IgD-negative memory B cell (primary cell): ENCODE measurements at regions not wholly inside any gene's neighbourhood (a gene's known extent, or its start where the extent isn't known, plus 50 kb on each side); places are given as distances from the start of the nearest gene placed in this dataset.
A peak's percentile ranks its signal among the peaks of the same experiment; 100 is the strongest.

Experiments
- H3K27ac Mint-ChIP-seq, 3 donors: one replicate each; pipeline ENCODE4 v1.8.0; 2020 to 2022; ENCODE audit warnings: mild to moderate bottlenecking in 3 of 3, mixed read lengths in 3 of 3, moderate library complexity in 1 of 3
- H3K27me3 Mint-ChIP-seq: one replicate; pipeline ENCODE4 v1.8.0; 2021; ENCODE audit warnings: mixed read lengths
- H3K36me3 Mint-ChIP-seq: one replicate; pipeline ENCODE4 v1.8.0; 2020; ENCODE audit warnings: mild to moderate bottlenecking, mixed read lengths
- H3K4me1 Mint-ChIP-seq, 3 donors: one replicate each; pipeline ENCODE4 v1.8.0; 2020 to 2022; ENCODE audit warnings: mixed read lengths in 3 of 3, mild to moderate bottlenecking in 1 of 3
- H3K4me3 Mint-ChIP-seq, 4 donors: one replicate each; pipeline ENCODE4 v1.8.0; 2020 to 2022; ENCODE audit warnings: mild to moderate bottlenecking in 4 of 4, mixed read lengths in 4 of 4, moderate library complexity in 3 of 4
- H3K9me3 Mint-ChIP-seq, 3 donors: one replicate each; pipeline ENCODE4 v1.8.0; 2020 to 2021; ENCODE audit warnings: mixed read lengths in 3 of 3, mild to moderate bottlenecking in 1 of 3

DNA sequence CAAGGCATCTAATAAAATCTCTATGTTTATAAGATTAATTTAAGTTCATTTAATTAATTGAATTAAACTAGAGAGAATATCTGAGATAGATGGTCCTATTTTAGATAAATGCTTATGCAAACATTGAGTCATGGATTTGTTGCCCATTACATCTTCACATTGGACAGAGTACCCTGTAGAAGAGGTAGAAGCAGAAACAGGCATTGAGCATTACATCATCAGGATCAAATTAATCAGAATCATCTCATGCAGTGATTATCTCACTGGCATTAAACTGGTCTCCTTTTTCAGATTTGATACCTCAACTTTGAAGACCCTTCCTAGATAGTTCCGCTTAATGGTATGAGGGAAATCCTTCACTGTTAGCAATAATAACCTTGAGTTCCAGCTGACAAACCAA lies 469.6 kb upstream of the VRK2 start:
- Mint-ChIP-seq H3K27me3 (no peaks in the 10 kb centered on the region), H3K4me3 (no peak overlapping the region), H3K9me3 (peaks cover 0 to 2% (median 0%) of the 10 kb centered on the region in 3 donors), H3K27ac (no peak overlapping the region), H3K4me1 (peaks cover 0 to 2% (median 0%) of the 10 kb centered on the region in 3 donors), H3K36me3 (no peaks in the 10 kb centered on the region)

DNA sequence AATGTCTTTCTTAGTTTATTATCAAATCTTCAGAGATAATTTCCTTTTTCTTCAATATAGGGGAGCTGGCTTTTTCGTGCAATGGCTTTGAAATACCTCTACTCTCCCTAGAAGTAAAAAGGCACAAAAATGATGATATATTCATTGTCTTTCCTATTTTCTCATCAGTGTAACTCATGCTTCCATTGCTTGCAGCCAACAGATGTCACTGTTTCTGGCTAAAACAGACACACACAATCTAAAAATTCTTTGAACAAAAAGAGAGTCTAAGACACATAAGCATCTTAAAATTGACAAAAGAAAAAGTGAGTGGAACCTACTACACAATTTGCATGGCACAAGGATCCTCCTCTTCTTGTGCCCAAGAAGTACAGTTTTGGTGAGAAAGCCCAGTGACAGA lies 448.7 kb upstream of the VRK2 start:
- Mint-ChIP-seq H3K4me1 (peaks cover 0 to 4% (median 2%) of the 10 kb centered on the region in 3 donors), H3K27me3 (no peaks in the 10 kb centered on the region), H3K27ac (no peak overlapping the region), H3K4me3 (no peak overlapping the region), H3K36me3 (peaks cover 7% of the 10 kb centered on the region), H3K9me3 (peaks cover 0 to 5% (median 2%) of the 10 kb centered on the region in 3 donors)

DNA sequence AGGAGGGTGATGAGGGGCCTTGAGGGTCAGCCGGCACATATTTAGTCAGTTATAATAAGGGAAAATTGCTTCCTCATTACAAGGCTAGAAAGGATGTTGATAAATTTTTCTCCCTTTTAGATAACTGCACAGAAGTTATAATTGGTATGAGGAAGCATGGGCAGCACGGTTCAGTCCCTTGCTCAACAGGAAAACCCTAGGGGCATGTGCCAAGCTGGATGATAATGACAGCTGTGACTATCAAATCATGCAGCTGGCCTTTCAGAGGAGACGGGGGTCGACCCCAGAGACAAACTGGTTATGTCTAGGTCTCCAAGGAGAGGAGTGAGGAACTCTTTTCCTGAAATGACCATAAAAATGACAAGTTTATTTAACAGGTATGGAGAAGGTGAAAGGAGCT lies 448.1 kb upstream of the VRK2 start:
- Mint-ChIP-seq H3K4me1 (peaks cover 0 to 4% (median 2%) of the 10 kb centered on the region in 3 donors), H3K27me3 (no peaks in the 10 kb centered on the region), H3K36me3 (peaks cover 7% of the 10 kb centered on the region), H3K4me3 (no peak overlapping the region), H3K27ac (no peak overlapping the region), H3K9me3 (peaks cover 0 to 5% (median 2%) of the 10 kb centered on the region in 3 donors)

DNA sequence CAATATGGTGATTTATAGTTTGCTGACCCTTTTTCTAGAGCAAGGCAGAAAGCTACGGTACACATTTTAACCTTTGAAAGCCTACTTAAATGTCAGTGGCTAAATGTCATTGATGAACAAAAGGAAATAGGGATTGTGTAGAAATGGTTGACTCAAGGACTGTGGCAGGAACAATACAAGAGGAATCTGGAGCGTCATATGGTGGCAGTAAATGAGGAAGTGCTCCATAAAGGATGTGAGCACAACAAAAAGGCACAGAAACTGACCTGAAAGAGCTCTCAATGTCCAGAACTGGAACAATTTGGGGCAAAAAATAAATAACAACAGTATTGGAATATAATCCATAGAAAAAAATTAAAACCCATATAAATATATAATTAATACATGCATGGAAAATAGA lies 443.9 kb upstream of the VRK2 start:
- Mint-ChIP-seq H3K4me3 (no peak overlapping the region), H3K9me3 (peaks cover 0 to 5% (median 0%) of the 10 kb centered on the region in 3 donors), H3K27me3 (no peaks in the 10 kb centered on the region), H3K36me3 (peaks cover 7% of the 10 kb centered on the region), H3K27ac (no peak overlapping the region), H3K4me1 (peaks cover 0 to 4% (median 2%) of the 10 kb centered on the region in 3 donors)

DNA sequence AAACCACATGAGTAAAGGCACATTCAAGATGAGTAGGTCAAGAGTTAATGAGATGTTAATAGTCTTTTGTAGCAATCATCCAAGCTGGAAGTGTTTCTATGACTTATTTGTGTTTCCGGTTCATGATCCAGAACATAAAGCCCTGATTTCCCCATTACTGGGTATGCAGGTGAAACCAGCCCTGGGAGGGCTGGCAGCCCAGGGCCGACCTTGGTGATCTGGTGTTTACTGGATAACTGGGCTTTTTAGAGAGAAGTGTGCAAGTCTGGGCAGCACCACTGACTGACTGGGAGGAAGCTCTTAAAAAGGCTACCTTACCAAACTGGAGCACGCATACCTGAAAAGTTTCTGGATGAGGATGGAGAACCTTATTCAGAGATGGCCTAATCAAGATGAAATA lies 431.6 kb upstream of the VRK2 start:
- Mint-ChIP-seq H3K9me3 (no peaks in the 10 kb centered on the region), H3K4me1 (peaks cover 0 to 7% (median 2%) of the 10 kb centered on the region in 3 donors), H3K27ac (no peak overlapping the region), H3K27me3 (no peaks in the 10 kb centered on the region), H3K36me3 (no peaks in the 10 kb centered on the region), H3K4me3 (no peak overlapping the region)

DNA sequence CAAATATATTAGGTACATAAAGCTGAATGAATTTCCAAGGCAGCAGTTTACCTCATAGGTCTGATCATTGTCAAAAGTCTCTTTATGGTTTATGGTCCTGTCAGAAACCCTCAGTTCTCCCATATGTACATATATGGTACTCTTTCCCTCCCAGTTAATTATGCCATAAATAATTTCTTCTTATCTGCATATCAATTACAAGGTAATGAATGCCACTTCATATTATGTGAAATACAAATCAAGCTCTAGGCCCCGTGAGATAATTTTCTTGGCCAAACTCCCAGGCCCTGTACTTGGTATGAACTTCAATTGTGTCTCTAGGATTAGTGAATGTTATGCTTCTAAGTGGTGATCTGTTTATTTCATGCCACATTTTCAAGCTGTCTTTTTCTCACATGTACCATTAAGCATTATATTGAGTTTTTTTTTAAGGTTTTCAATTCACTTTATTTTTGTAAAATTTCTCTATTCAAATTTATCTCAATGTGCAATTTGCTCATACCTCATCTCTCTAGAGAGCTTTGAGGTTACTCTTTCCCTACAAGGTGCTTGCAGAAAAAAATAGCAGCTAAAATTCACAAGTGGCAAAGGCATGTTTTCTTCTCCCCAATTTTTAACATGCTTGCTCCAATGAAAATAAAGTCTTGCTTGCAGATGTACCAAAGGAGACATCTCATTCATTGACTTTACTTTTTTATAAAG lies 430.6 kb upstream of the VRK2 start:
- Mint-ChIP-seq H3K27me3 (no peaks in the 10 kb centered on the region), H3K36me3 (no peaks in the 10 kb centered on the region), H3K9me3 (no peaks in the 10 kb centered on the region), H3K4me1 (peaks cover 0 to 7% (median 2%) of the 10 kb centered on the region in 3 donors), H3K4me3 (no peak overlapping the region), H3K27ac (no peak overlapping the region)

DNA sequence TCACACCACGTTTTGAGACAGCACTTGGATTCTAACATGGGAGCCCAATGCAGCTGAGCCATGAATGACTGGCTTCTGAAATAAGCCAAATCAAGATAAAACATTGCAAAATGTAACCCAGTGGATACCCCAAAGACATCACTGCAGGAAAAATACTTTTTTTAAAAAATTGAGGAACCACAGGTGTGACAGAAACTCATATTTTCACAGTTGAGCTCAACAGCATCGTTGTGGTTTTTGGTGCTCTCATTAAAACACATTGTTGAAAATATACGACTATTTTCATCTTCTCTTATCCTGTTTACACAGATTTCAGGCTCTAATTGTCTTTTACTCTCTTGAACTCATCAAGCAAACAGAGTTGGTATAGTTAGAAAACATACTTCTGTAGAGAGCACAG lies 429.3 kb upstream of the VRK2 start:
- no peaks in the 10 kb centered on the region for H3K27me3 Mint-ChIP-seq
- H3K4me3 Mint-ChIP-seq: no peak overlapping the region
- peaks cover 0 to 7% (median 2%) of the 10 kb centered on the region in 3 donors for H3K4me1 Mint-ChIP-seq

DNA sequence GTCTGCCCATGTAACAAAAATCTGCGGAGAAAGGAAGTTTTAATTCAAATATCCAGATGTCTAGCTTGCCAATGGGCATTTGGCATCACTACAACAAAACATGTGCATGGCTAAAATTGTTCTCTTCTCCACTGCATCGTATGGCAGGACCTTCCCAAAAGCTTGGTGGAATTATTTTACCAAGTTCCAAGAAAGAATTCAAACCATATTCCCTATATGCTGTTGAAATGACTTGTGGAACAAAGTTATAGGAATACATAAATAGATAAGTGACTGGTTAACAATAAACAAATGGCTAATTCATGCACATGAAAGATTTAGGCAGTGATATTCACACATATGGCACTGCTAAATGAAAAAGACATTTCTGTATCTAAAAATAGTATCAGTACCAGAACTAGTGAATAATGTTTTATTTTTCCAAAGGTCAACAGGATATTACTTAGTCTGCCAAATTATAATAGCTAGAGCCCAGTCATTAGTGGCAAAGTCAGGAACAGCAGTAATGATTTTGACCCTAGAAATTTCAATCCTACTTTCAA lies 425.4 kb upstream of the VRK2 start:
- H3K27ac Mint-ChIP-seq: no peak overlapping the region
- H3K4me1 Mint-ChIP-seq: peaks cover 0 to 7% (median 2%) of the 10 kb centered on the region in 3 donors
- no peaks in the 10 kb centered on the region for H3K36me3 Mint-ChIP-seq
- no peaks in the 10 kb centered on the region for H3K27me3 Mint-ChIP-seq
- no peak overlapping the region for H3K4me3 Mint-ChIP-seq
- no peaks in the 10 kb centered on the region for H3K9me3 Mint-ChIP-seq

More for the DNA sequence above, 429.3 kb upstream of the VRK2 start:
- Mint-ChIP-seq H3K9me3 (no peaks in the 10 kb centered on the region), H3K27ac (no peak overlapping the region), H3K36me3 (no peaks in the 10 kb centered on the region)

DNA sequence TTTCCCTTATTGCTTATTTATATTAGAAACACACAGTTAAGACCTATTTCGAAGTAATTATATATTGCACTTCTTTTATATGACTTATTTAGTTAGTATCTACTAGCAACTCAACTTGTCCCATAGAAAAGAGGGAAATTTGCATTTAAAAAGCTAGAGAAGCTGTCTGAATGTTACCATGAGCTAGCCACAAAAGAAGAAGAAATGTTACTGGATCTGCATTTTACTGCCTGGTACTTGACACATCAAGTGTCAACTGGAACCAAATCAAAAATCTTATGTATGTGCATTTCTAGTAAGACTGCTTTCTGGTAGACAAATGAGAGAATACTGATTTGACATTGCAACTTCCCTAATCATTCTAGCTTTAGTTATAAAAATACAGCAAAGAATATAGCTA lies 424.6 kb upstream of the VRK2 start:
- H3K4me1 Mint-ChIP-seq: peaks cover 0 to 5% (median 0%) of the 10 kb centered on the region in 3 donors
- no peak overlapping the region for H3K27ac Mint-ChIP-seq

DNA sequence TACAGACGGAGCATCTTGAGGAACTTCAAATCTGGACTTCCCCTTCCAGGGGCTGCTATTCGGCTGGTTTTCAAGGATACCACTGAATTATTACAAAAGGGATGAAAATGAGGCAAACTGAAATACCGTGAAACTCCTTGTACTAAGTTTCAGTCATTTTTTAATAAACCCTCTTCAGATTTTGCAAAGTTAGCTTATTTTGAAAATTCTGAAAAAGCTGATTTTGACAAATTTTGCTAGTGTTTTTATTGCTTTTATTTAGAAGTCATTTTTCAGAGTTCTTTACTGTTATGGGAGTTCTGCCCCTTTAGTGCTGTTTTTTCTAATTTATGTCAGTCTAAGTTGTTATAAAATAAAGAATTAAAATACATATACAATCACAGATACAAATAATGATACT lies 390.4 kb upstream of the VRK2 start:
- no peaks in the 10 kb centered on the region for H3K4me1 Mint-ChIP-seq
- peaks cover 6% of the 10 kb centered on the region for H3K36me3 Mint-ChIP-seq
- no peaks in the 10 kb centered on the region for H3K27me3 Mint-ChIP-seq
- H3K27ac Mint-ChIP-seq: peak overlapping the region in 1 of 3 donors; percentile 47
- H3K9me3 Mint-ChIP-seq: peaks cover 0 to 11% (median 7%) of the 10 kb centered on the region in 3 donors
- H3K4me3 Mint-ChIP-seq: no peak overlapping the region

More for the DNA sequence above, 424.6 kb upstream of the VRK2 start:
- Mint-ChIP-seq H3K36me3 (no peaks in the 10 kb centered on the region), H3K27me3 (no peaks in the 10 kb centered on the region), H3K9me3 (no peaks in the 10 kb centered on the region), H3K4me3 (no peak overlapping the region)

DNA sequence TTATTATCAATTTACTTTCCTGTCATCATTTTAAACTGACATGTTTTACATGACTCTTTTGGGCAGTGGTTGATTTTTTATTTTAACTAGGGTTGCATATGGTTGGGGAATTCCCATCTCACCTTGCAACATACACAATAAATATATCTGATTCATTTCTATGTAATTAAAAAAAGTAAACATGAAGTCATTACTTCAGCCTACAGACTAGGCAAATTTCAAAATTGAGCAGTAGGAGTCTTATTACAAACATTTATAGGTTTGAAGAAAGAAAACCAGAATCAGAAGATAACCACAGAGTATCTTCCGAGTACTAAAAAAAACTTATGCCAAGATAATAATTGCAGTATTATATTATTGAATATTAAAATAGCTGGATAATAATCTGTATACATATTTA lies 377.0 kb upstream of the VRK2 start:
- peaks cover 0 to 2% (median 0%) of the 10 kb centered on the region in 3 donors for H3K9me3 Mint-ChIP-seq
- H3K4me3 Mint-ChIP-seq: no peak overlapping the region
- no peaks in the 10 kb centered on the region for H3K4me1 Mint-ChIP-seq
- no peak overlapping the region for H3K27ac Mint-ChIP-seq
- peaks cover 8% of the 10 kb centered on the region for H3K36me3 Mint-ChIP-seq
- no peaks in the 10 kb centered on the region for H3K27me3 Mint-ChIP-seq

DNA sequence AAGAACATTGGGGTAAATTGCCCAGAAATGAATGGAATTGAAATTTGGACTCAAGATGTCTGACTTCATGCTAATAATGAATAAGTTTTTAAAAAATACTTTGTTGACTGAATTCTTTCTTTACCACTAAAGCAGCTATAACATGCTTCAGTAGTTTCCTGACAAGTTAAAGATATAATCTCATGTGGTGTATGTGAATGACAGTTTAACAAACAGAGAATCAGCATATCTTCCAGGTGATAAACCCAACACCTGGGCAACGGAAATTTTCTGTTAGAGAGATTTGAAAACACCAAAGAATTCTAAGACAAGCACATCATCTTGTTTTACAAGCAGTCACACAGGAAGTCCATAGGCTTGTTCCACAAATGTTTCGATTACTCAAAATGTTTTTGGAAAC lies 372.6 kb upstream of the VRK2 start:
- no peaks in the 10 kb centered on the region for H3K4me1 Mint-ChIP-seq
- H3K27ac Mint-ChIP-seq: no peak overlapping the region
- H3K27me3 Mint-ChIP-seq: no peaks in the 10 kb centered on the region
- peaks cover 4% of the 10 kb centered on the region for H3K36me3 Mint-ChIP-seq
- H3K9me3 Mint-ChIP-seq: no peaks in the 10 kb centered on the region
- no peak overlapping the region for H3K4me3 Mint-ChIP-seq

DNA sequence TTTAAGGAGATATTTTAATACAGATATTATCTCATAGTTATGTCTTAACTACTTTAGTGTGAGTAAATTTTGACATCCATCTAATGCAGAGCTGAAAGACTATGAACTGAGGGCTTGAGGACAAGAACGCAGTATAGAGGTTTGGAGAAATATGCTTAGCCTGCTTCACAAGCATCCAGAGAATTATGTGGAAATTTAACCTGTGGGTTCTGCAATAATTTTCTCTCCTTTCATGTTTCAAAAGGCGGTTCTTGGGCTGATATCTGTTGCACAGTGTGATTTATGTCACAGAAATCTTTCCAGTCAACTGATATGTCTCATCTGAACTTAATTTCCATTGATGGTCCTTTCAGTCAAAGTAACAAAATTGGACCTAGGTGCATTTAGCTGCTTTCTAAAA lies 371.9 kb upstream of the VRK2 start:
- H3K36me3 Mint-ChIP-seq: peaks cover 4% of the 10 kb centered on the region
- H3K4me1 Mint-ChIP-seq: no peaks in the 10 kb centered on the region
- no peaks in the 10 kb centered on the region for H3K27me3 Mint-ChIP-seq
- no peaks in the 10 kb centered on the region for H3K9me3 Mint-ChIP-seq
- no peak overlapping the region for H3K4me3 Mint-ChIP-seq
- H3K27ac Mint-ChIP-seq: no peak overlapping the region

DNA sequence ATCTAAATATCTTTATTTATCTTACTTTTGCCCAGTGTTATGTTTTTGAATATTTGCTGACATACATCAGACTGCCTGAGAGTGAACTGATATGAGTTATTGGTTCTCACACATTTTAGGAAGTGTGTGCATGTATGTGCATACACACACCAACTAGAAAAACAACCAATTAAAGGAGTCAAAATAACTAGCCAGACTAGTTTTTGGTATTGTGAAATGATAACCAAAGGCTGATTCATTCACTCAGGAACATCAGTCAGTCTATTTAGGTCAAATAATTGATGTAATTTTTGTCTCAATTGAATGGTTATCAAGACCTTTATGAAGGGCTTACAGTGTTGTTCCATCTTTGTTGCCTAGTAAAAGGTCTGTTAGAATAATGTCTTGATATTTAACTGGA lies 369.3 kb upstream of the VRK2 start:
- Mint-ChIP-seq H3K36me3 (peaks cover 4% of the 10 kb centered on the region), H3K27me3 (no peaks in the 10 kb centered on the region)

DNA sequence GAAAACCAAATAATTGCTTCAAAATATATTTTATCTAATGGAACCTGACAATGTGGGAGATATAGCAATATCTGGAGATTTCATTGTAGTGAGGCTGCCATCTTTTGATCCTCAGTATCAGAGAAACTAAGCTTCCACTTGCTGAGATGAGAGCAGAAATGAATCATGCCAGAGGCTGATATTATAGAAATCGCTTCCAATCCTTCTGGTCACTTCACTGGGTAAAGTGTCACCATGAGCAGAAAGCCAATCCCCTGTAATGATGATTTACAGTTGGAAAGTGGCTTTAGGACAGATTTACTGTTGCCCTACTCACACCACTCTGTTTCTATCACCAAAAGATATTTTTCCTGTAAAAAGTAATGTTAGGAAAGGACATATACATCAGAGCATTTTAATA lies 365.0 kb upstream of the VRK2 start:
- no peaks in the 10 kb centered on the region for H3K9me3 Mint-ChIP-seq
- H3K27ac Mint-ChIP-seq: peak overlapping the region in 1 of 3 donors; percentile 70
- H3K4me1 Mint-ChIP-seq: no peaks in the 10 kb centered on the region
- no peaks in the 10 kb centered on the region for H3K27me3 Mint-ChIP-seq
- no peaks in the 10 kb centered on the region for H3K36me3 Mint-ChIP-seq
- H3K4me3 Mint-ChIP-seq: no peak overlapping the region

More for the DNA sequence above, 369.3 kb upstream of the VRK2 start:
- H3K27ac Mint-ChIP-seq: no peak overlapping the region
- no peaks in the 10 kb centered on the region for H3K4me1 Mint-ChIP-seq
- no peaks in the 10 kb centered on the region for H3K9me3 Mint-ChIP-seq
- H3K4me3 Mint-ChIP-seq: no peak overlapping the region

DNA sequence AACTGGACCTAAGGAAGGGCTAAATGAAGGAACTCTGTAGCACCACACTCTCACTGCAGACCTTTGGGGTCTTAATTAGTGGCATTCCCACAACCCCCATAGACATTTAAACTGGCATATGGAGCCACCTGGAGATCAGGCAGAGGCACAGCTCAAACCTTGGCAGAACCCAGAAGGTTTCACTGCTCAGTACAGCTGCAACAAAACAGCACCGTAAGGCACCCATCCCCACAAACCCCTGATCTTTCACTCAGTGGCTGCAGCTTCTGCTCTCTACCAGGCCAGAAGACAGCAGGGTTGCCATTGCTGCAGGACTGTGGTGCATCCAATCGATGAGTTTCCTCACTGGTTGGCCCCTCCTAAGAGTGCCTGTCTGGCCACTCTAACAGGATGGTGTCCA lies 361.6 kb upstream of the VRK2 start:
- Mint-ChIP-seq H3K27me3 (no peaks in the 10 kb centered on the region), H3K4me1 (no peaks in the 10 kb centered on the region), H3K36me3 (peaks cover 6% of the 10 kb centered on the region), H3K4me3 (no peak overlapping the region), H3K9me3 (peaks cover 0 to 16% (median 14%) of the 10 kb centered on the region in 3 donors), H3K27ac (no peak overlapping the region)
